NCI-H1092 treated with DMSO at 0.1 percent for 48 hours (cell line): ENCODE measurements at regions not wholly inside any gene's neighbourhood (a gene's known extent, or its start where the extent isn't known, plus 50 kb on each side); places are given as distances from the start of the nearest gene placed in this dataset.

Experiments used
- DNase-seq: peaks from one replicate; lab custom pipeline; 2025; lab: John Stamatoyannopoulos, UW

DNA sequence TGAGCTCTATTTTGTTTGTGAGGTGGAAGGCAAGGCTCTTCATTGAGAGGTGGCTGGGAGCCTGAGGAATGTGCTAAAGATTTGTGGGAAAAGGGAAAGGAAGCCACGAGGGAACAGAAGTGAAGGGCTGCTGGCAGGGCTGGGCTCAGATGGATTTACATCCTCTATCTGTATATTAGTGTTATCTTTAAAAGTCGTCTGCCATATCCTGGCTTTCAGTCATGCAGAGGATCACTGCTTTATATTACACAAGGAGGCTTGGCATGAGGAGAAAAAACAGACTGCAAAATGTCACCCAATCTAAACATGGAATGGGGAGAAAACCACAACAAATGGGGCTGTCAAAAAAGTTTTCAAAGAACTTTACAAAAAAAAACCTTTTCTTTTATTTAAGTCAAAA, 434.4 kb downstream of the HRH4 start:
- DNase-seq, result no peak

GRCh38 chr18:24897461-24897860, 437.0 kb downstream of the HRH4 start:
- DNase-seq, result no peak

- DNase-seq, result no peak
Measured at GRCh38 chr18:24910221-24910620, 441.7 kb downstream of the ZNF521 start.

DNA sequence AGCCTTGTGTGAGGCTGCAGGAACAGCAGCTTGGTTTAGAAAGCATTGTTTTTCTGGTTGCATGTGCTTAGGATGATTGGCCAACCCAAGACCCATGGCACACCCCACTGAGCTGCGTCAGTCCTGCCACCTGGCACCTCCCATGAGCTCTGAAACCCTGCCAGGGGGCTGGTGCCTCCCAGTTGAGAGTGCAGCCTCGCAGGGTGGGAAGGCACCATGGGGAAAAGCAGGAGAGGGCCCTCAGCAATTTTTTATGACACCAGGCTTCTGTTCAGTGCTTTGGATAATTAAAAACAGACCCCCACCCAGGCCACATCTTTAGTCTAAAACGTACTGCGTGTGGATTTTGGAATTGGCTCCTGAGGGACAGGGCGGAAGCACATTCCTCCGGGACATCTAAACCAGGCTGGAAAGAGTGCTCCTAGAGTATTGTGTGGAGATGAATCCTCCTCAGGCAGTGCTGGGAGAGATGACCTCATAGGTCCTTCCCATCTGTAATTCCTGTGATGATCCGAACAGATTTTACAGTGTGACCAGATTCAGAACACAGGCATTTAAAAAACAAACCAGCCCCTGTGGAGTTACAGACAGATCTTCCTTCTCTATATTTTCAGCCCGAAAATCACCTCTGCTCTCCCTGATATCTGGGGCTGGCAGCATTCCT, 438.3 kb downstream of the ZNF521 start:
- DNase-seq, result no peak

GRCh38 chr18:24914171-24914525, 437.8 kb downstream of the ZNF521 start:
- no peak for DNase-seq

DNA sequence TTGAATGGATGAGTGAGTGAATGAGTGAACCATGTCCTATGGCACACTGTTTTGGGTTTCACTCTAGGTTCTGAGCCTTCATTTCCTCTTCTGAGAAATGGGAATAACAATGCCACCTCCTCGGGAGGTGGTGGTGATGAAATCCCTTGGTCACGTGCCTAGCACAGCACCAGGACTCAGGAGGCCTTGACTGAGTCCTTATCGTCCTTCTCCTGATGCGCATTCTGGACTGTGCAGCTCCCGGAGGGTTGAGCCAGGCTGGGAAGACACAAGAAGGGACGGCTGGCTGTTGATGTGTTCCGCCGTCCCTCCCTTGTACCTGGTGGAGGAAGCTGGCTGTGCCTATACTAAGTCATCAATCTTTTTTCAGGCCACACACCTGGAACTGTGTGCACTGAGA, 437.3 kb downstream of the ZNF521 start:
- no peak for DNase-seq

GRCh38 chr18:24915547-24915946, 436.4 kb downstream of the ZNF521 start:
- no peak for DNase-seq

DNA sequence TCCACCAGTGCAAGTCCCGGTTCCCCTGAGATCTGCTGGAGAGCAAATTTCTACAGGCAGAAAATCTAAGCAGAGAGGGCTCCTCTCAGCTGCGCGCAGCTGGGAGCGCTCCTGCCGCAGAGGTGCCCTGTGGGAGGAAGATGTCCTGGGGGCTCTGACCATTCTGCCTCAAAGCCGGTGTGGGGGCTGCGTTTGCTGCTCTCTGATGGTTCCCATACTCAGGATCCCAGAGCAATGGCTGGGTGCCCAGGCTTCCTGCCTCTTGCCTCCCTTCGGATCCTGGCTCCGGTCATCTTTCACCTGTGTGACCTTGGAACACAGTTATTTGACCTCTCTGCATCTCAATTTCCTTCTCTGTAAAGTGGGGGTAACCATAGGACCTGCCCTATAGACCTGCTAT, 434.2 kb downstream of the ZNF521 start:
- DNase-seq, result no peak

DNA sequence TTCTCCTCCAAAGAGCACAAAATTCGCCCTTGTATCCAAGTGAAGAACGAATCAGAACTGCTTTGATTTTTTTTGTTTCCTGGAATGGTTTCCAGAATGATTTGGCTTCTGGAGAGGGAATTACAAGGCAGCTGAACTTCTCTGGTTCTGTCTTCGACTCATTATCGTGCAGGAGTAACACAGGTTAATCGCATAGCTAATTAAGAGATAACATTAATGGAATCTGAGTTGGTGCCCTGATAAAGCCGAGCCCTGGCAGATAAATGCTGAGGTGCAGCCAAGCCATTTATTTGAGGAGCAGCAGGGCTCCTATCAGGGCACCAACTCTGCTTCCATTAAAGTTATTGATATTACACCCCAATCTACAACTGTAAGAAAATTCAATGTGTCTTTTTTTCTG, 433.7 kb downstream of the ZNF521 start:
- DNase-seq, result no peak

GRCh38 chr18:24919181-24919797, 432.7 kb downstream of the ZNF521 start:
- DNase-seq, result no peak

DNA sequence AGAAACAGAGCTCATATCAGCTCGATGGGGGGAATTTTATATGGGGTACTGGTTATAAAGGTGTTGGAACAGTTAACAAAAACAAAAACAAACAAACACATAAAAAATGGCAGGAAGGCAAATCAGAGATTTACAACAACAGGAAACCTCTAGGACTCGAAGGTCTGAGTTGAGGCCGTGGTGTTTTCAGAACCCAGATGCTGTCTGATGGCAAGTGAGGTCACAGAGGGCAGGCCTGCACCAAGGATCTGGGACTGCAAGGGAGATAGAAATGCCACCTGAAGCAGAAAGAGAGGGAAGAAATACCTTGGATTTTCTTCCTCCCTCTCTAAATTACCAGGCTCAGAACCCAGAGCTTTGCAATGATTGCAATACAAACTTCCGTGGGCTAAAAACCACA, 429.5 kb downstream of the ZNF521 start:
- DNase-seq, result no peak

- no peak for DNase-seq
Measured at GRCh38 chr18:24923138-24923537, 428.8 kb downstream of the ZNF521 start.

- DNase-seq, result no peak
Measured at GRCh38 chr18:24924066-24924716, 427.8 kb downstream of the ZNF521 start.

GRCh38 chr18:24926649-24927048, 425.3 kb downstream of the ZNF521 start:
- no peak for DNase-seq

GRCh38 chr18:24928301-24928878, 423.6 kb downstream of the ZNF521 start:
- DNase-seq, result no peak

GRCh38 chr18:24930478-24930877, 421.5 kb downstream of the ZNF521 start:
- no peak for DNase-seq

DNA sequence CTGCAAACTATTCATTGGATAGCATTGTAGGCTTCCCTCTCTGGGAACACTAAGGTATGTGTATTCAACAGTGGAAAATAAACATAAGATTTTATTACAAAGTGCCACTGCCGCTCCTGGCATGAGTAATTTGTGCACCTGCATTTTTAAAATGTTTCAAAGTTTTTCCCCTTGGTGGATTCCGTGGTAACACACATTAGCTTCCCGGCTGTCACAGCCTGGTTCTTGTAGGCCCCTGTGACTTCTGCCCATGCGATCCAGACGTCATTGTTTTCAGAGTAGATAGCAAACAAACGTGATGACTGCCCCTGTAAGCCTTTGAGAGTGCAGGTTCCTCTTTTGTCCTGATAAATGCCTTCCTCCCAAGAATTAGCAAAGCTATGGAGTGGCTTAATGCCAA, 421.0 kb downstream of the ZNF521 start:
- no peak for DNase-seq

GRCh38 chr18:24933345-24933744, 418.6 kb downstream of the ZNF521 start:
- DNase-seq, result no peak

- no peak for DNase-seq
Measured at GRCh38 chr18:24934258-24934932, 417.6 kb downstream of the ZNF521 start.

DNA sequence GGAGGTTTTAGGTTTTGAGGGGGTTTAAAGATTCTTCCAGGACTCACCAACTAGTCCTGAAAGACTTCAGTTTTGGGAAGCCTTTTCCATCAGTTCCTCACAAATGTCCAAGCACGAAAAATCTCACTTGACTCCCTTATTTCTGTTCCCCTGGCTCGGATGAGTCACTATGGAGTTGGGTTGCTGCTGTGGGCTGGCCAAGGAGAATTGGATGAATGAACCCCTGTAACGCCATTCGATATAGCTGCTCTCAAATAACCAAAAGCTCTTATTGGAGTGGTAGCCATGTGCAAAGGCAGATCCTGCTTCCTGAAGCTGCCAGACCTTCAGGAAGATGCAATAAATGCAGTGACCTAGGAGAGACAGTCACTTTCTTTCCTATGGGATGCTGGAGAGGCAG, 417.0 kb downstream of the ZNF521 start:
- DNase-seq, result no peak

DNA sequence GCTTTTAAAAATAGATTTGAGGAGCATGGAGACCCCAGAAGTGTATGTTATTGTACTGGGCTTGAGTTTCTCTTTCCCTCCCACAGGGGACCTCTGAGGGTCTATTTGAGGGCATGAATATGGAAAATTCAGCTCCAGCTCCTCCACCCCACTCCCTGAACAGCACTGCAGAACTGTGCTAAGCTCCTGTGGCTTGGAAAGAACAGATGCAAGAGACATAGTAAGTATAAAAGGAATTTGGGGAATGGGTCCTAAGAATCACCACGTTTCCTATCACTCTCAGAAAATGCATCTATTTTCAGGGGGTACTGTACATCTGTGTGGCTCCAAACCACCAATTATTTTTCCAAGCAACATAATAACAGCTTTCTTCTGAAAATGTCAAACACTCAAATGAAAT, 416.1 kb downstream of the ZNF521 start:
- no peak for DNase-seq

GRCh38 chr18:24936691-24937090, 415.3 kb downstream of the ZNF521 start:
- DNase-seq, result no peak
